Left ventricle myocardium inferior (tissue), 1 donor: ENCODE measurements at regions not wholly inside any gene's neighbourhood (a gene's known extent, or its start where the extent isn't known, plus 50 kb on each side); places are given as distances from the start of the nearest gene placed in this dataset.

ENCODE experiments used
- DNase-seq: peaks from one replicate; pipeline ENCODE4 v3.0.0-alpha.2; 2020
- H3K27ac ChIP-seq: fragments of 200-600 bp; replicated peaks from 2 replicates; pipeline ENCODE4 v1.8.0; 2021
- H3K27me3 ChIP-seq: fragments of 200-600 bp; 2 replicates; pipeline ENCODE4 v1.8.0; 2021; ENCODE audit warnings: low read depth
- H3K36me3 ChIP-seq: fragments of 200-600 bp; 2 replicates; pipeline ENCODE4 v1.8.0; 2021
- H3K4me1 ChIP-seq: fragments of 200-600 bp; 2 replicates; pipeline ENCODE4 v1.8.0; 2021
- H3K4me3 ChIP-seq: fragments of 200-600 bp; 2 replicates; pipeline ENCODE4 v1.8.0; 2021; ENCODE audit warnings: mild to moderate bottlenecking, moderate library complexity
- H3K9me3 ChIP-seq: fragments of 200-600 bp; replicated peaks from 2 replicates; pipeline ENCODE4 v1.8.0; 2021
- intact Hi-C: fragments of 100-400 bp; cut with micrococcal nuclease; formaldehyde crosslinking; loops from one replicate; pipeline ENCODE4 v1.11.0; 2022
- TF ChIP-seq, protein P1 (sequence below): fragments of 200-600 bp; IDR thresholded peaks from 2 replicates; pipeline ENCODE4 v1.8.0; 2021; ENCODE audit warnings: antibody characterized with exemption, mild to moderate bottlenecking, borderline replicate concordance
- donor health status: DM: no; HTN: yes; CAD: no; lungs with severe emphysema.

DNA sequence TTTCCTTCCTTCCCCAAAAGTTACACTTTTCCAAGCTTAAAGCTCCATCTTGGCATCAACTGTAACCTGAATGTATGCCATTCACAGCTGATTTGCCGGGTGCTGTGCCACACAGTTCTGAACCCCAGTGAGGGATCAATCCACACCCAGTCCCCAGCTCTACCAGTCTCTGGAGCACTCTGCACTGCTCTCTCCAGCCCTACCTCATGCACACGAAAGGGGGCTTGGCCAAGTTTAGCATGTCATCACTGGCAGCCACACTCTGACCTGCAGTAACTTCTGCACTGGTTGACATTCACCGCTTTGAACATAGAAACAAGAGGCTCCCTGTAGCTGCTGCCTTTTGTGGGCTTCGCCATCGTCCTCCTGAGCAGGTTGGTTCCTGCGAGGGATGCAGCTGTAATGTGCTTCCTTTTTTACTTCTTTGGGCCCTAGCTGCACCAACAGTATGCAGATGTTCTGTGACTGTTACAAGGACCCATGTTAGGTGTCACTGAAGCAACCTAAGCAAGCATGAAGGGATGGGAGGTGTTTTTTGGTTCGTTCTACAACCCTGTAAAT lies 135.4 kb upstream of the SLC44A3 start:
- Histone ChIP-seq H3K27me3 (no peaks in the 10 kb centered on the region), H3K27ac (no peak overlapping the region), H3K4me3 (no peak overlapping the region), H3K4me1 (no peaks in the 10 kb centered on the region), H3K36me3 (no peaks in the 10 kb centered on the region), H3K9me3 (no peaks in the 10 kb centered on the region)
- TF ChIP-seq, protein P1, sequence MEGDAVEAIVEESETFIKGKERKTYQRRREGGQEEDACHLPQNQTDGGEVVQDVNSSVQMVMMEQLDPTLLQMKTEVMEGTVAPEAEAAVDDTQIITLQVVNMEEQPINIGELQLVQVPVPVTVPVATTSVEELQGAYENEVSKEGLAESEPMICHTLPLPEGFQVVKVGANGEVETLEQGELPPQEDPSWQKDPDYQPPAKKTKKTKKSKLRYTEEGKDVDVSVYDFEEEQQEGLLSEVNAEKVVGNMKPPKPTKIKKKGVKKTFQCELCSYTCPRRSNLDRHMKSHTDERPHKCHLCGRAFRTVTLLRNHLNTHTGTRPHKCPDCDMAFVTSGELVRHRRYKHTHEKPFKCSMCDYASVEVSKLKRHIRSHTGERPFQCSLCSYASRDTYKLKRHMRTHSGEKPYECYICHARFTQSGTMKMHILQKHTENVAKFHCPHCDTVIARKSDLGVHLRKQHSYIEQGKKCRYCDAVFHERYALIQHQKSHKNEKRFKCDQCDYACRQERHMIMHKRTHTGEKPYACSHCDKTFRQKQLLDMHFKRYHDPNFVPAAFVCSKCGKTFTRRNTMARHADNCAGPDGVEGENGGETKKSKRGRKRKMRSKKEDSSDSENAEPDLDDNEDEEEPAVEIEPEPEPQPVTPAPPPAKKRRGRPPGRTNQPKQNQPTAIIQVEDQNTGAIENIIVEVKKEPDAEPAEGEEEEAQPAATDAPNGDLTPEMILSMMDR: no peak
- DNase-seq: no peak
- intact Hi-C loops: no loop called here

DNA sequence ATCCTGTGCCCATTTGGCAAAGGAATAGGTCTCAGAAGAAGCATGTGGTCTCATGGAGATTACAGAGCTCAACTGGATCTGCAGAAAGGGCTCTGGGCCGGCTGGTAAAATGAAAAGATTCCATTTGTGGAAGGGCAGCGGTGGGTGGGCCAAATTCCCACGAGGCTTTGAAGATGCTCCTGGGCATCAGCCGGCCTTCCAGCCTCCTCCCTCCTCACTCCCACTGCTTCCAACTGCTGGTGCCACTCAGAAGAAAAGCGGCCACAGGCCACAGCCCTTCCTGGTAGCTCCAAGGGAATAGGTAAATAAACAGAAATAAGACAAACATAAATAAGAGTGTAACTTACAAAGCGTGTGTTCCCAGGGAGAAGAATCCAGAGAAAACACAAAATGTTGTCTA lies 136.3 kb upstream of the SLC44A3 start:
- TF ChIP-seq, protein P1: no peak
- intact Hi-C loops: no loop called here
- no peak for DNase-seq

DNA sequence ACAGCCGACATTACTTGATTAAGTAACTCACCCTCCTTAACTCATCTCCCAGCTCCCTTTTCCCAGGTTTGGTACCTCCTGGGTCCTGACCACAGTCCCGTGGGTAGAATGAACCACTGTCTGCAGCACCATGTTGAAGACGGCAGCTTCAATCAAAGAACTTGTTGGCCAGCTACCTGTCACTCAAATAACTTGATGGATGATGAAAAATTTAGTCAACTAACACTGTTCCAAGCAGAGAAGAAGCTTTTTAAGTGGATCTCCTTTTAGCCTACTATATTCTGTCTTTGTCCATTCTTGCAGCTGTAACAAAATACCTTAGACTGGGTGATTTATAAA lies 138.4 kb upstream of the F3 start:
- TF ChIP-seq, protein P1: no peak
- Histone ChIP-seq H3K27me3 (no peaks in the 10 kb centered on the region), H3K9me3 (no peaks in the 10 kb centered on the region), H3K27ac (peak overlapping the region; percentile 36), H3K36me3 (no peaks in the 10 kb centered on the region), H3K4me1 (no peaks in the 10 kb centered on the region), H3K4me3 (no peak overlapping the region)
- no peak for DNase-seq
- intact Hi-C loops: no loop called here

More for the DNA sequence above, 136.3 kb upstream of the SLC44A3 start:
- no peaks in the 10 kb centered on the region for H3K27me3 ChIP-seq
- no peaks in the 10 kb centered on the region for H3K36me3 ChIP-seq
- no peak overlapping the region for H3K27ac ChIP-seq
- H3K4me1 ChIP-seq: no peaks in the 10 kb centered on the region
- no peak overlapping the region for H3K4me3 ChIP-seq
- no peaks in the 10 kb centered on the region for H3K9me3 ChIP-seq

DNA sequence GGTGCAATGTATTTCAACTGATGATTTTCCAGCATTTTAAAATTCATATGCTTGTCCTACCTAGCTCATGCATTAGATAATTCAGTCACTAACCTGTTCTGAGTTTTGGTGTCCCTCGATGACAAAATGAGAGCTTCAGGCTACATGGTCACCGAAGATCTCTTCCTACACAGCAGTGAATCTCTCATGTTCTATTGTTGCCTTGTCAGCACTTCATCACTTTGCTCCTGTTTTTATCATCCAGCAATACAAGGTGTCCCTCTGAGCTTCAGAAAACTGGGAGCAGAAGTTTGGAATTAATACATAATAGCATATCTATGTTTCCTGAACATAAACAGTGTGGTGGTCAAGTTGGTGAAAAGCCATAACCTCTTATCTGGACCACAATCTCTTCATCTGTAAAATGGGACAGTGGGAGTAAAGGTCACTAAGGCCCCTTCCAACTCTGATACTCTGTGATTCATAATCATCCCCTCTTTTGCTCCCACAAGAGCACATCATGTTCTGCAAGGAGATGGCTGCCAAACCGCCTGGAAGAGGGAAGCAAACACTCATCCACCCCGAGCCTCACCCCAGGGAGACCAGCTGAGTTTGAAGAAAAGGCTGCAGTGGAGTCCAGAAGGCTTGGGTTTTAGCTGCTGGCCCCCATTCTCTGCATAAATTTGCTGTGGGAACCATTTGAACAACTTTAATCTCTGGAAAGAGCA lies 137.9 kb upstream of the F3 start:
- Histone ChIP-seq H3K4me1 (no peaks in the 10 kb centered on the region), H3K27ac (peak overlapping the region; percentile 36), H3K36me3 (no peaks in the 10 kb centered on the region), H3K9me3 (no peaks in the 10 kb centered on the region), H3K27me3 (no peaks in the 10 kb centered on the region), H3K4me3 (no peak overlapping the region)
- intact Hi-C loops: no loop called here
- peak; percentile 70 for DNase-seq
- TF ChIP-seq, protein P1: no peak

DNA sequence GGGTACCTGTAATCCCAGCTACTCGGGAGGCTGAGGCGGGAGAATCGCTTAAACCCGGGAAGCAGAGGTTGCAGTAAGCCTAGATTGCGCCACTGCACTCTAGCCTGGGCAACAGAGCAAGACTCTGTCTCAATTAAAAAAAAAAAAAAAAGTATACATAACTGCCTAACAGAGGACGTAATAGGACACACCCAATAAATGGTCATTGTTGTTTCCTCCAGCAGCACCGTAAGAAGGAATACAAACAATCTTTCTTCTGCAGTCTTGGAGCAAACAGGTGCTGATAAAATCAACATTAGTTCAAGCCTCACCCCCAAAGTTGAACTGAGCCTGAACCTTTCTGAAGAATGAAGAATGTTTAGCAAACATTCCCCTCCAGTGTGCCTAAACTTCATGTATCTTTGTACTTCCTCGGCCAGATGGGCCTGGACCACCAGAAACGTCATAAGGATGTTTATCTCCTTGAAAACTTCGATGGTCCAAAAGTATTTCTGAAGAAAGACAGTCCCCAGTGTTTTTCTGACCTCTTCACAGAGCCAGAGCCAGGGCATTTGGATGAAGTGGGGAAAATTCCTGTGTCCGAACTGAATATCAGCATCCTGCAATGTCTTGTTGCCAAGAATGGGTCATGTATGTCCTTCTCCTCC lies 136.8 kb upstream of the F3 start:
- TF ChIP-seq, protein P1: no peak
- Histone ChIP-seq H3K4me1 (no peaks in the 10 kb centered on the region), H3K9me3 (no peaks in the 10 kb centered on the region), H3K27ac (no peak overlapping the region), H3K36me3 (no peaks in the 10 kb centered on the region), H3K4me3 (no peak overlapping the region), H3K27me3 (no peaks in the 10 kb centered on the region)
- intact Hi-C loops: no loop called here
- no peak for DNase-seq
